NCI-H2227 (cell line): ENCODE measurements at regions not wholly inside any gene's neighbourhood (a gene's known extent, or its start where the extent isn't known, plus 50 kb on each side); places are given as distances from the start of the nearest gene placed in this dataset.

Source experiments
- DNase-seq: peaks from one replicate; lab custom pipeline; 2025; ENCODE audit not compliant: unreplicated experiment; lab: John Stamatoyannopoulos, UW

- DNase-seq, result peak; percentile 35
These were observed 245.8 kb downstream of the TMX3 start for GRCh38 chr18:68469049-68469625.

- no peak for DNase-seq
These were observed 247.0 kb downstream of the TMX3 start for GRCh38 chr18:68467957-68468356.

- DNase-seq, result no peak
These were observed 247.6 kb downstream of the TMX3 start for GRCh38 chr18:68467329-68467728.

- DNase-seq, result no peak
These were observed 248.2 kb downstream of the TMX3 start for GRCh38 chr18:68466672-68467071.

- no peak for DNase-seq
These were observed 252.1 kb downstream of the TMX3 start for GRCh38 chr18:68462766-68463165.

- DNase-seq, result no peak
These were observed 252.8 kb downstream of the TMX3 start for GRCh38 chr18:68462148-68462547.

- DNase-seq, result no peak
These were observed 253.4 kb downstream of the TMX3 start for GRCh38 chr18:68461481-68462018.

GRCh38 chr18:68459968-68460367 lies 254.9 kb downstream of the TMX3 start:
- DNase-seq, result no peak

- DNase-seq, result no peak
These were observed 257.9 kb downstream of the TMX3 start for GRCh38 chr18:68456985-68457384.

- DNase-seq, result no peak
These were observed 259.7 kb downstream of the TMX3 start for GRCh38 chr18:68455229-68455603.

GRCh38 chr18:68454511-68455228 lies 260.2 kb downstream of the TMX3 start:
- no peak for DNase-seq

GRCh38 chr18:68449292-68449691 lies 265.6 kb downstream of the TMX3 start:
- no peak for DNase-seq

GRCh38 chr18:68448736-68449135 lies 266.2 kb downstream of the TMX3 start:
- no peak for DNase-seq

- no peak for DNase-seq
These were observed 267.6 kb downstream of the TMX3 start for GRCh38 chr18:68447286-68447685.

GRCh38 chr18:68445668-68446426 lies 269.1 kb downstream of the TMX3 start:
- no peak for DNase-seq

GRCh38 chr18:68445136-68445535 lies 269.8 kb downstream of the TMX3 start:
- DNase-seq, result no peak

- DNase-seq, result no peak
These were observed 273.7 kb downstream of the TMX3 start for GRCh38 chr18:68441241-68441640.

- DNase-seq, result no peak
These were observed 274.5 kb downstream of the TMX3 start for GRCh38 chr18:68440433-68440832.

GRCh38 chr18:68439642-68440041 lies 275.3 kb downstream of the TMX3 start:
- DNase-seq, result no peak

- no peak for DNase-seq
These were observed 275.9 kb downstream of the TMX3 start for GRCh38 chr18:68438983-68439382.

- DNase-seq, result no peak
These were observed 276.4 kb downstream of the TMX3 start for GRCh38 chr18:68438536-68438935.

- DNase-seq, result no peak
These were observed 278.4 kb downstream of the TMX3 start for GRCh38 chr18:68436485-68436884.
